Glutamatergic neuron (in vitro differentiated cells): ENCODE measurements at regions not wholly inside any gene's neighbourhood (a gene's known extent, or its start where the extent isn't known, plus 50 kb on each side); places are given as distances from the start of the nearest gene placed in this dataset.
A peak's percentile ranks its signal among the peaks of the same experiment; 100 is the strongest.
"Not testable (repeated sequence)": the region's sequence is repeated elsewhere in the genome, so short reads cannot be mapped to it uniquely, and the experiment has no call there.

ENCODE experiments used
- DNase-seq: peaks from one replicate; pipeline ENCODE4 v3.0.0; 2022
- H3K27ac Mint-ChIP-seq: one replicate; pipeline ENCODE4 v1.8.0; 2020; ENCODE audit warnings: mild to moderate bottlenecking, mixed read lengths, inconsistent platforms; ENCODE audit not compliant: unreplicated experiment
- H3K27me3 Mint-ChIP-seq: one replicate; pipeline ENCODE4 v1.8.0; 2020; ENCODE audit warnings: mild to moderate bottlenecking, moderate library complexity, mixed read lengths, inconsistent platforms; ENCODE audit not compliant: unreplicated experiment
- H3K36me3 Mint-ChIP-seq: one replicate; pipeline ENCODE4 v1.8.0; 2020; ENCODE audit warnings: mild to moderate bottlenecking, mixed read lengths, inconsistent platforms; ENCODE audit not compliant: unreplicated experiment
- H3K4me1 Mint-ChIP-seq: one replicate; pipeline ENCODE4 v1.8.0; 2020; ENCODE audit warnings: mild to moderate bottlenecking, low read depth, mixed read lengths, inconsistent platforms; ENCODE audit not compliant: unreplicated experiment
- H3K4me3 Mint-ChIP-seq: one replicate; pipeline ENCODE4 v1.8.0; 2020; ENCODE audit warnings: mild to moderate bottlenecking, mixed read lengths, inconsistent platforms; ENCODE audit not compliant: unreplicated experiment
- H3K9me3 Mint-ChIP-seq: one replicate; pipeline ENCODE4 v1.8.0; 2020; ENCODE audit warnings: mild to moderate bottlenecking, moderate library complexity, mixed read lengths, inconsistent platforms; ENCODE audit not compliant: unreplicated experiment
- TF ChIP-seq, protein P1 (sequence below): fragments of 200-600 bp; sonication (generic); IDR thresholded peaks from one replicate; pipeline ENCODE4 v1.5.0; 2021; ENCODE audit not compliant: partially characterized antibody, unreplicated experiment

GRCh38 chr3:157905885-157906284, 200.3 kb downstream of the SHOX2 start:
- H3K27ac Mint-ChIP-seq, result no peak overlapping the region

DNA sequence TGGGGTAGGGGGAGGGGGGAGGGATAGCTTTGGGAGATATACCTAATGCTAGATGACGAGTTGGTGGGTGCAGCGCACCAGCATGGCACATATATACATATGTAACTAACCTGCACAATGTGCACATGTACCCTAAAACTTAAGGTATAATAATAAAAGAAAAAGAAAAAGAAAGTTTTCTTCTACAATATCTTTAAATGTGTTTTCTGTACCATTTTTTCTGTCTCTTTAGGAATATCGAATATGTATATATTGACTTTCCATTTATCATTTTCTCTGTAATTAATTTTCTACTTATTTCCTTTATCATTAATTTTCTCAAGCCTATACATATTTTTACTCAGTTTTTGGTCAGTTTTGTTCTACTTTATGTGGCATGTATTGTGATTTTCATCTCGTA, 203.5 kb downstream of the SHOX2 start:
- not testable (repeated sequence) for H3K4me1 Mint-ChIP-seq, H3K4me3 Mint-ChIP-seq, H3K27me3 Mint-ChIP-seq, H3K27ac Mint-ChIP-seq, H3K36me3 Mint-ChIP-seq, DNase-seq, H3K9me3 Mint-ChIP-seq

More at GRCh38 chr3:157905885-157906284, 200.3 kb downstream of the SHOX2 start:
- TF ChIP-seq, protein P1, sequence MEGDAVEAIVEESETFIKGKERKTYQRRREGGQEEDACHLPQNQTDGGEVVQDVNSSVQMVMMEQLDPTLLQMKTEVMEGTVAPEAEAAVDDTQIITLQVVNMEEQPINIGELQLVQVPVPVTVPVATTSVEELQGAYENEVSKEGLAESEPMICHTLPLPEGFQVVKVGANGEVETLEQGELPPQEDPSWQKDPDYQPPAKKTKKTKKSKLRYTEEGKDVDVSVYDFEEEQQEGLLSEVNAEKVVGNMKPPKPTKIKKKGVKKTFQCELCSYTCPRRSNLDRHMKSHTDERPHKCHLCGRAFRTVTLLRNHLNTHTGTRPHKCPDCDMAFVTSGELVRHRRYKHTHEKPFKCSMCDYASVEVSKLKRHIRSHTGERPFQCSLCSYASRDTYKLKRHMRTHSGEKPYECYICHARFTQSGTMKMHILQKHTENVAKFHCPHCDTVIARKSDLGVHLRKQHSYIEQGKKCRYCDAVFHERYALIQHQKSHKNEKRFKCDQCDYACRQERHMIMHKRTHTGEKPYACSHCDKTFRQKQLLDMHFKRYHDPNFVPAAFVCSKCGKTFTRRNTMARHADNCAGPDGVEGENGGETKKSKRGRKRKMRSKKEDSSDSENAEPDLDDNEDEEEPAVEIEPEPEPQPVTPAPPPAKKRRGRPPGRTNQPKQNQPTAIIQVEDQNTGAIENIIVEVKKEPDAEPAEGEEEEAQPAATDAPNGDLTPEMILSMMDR, result no peak
- no peaks in the 10 kb centered on the region for H3K36me3 Mint-ChIP-seq
- H3K4me3 Mint-ChIP-seq, result no peak overlapping the region
- no peaks in the 10 kb centered on the region for H3K27me3 Mint-ChIP-seq
- DNase-seq, result no peak
- no peaks in the 10 kb centered on the region for H3K9me3 Mint-ChIP-seq
- peaks cover 1% of the 10 kb centered on the region for H3K4me1 Mint-ChIP-seq

DNA sequence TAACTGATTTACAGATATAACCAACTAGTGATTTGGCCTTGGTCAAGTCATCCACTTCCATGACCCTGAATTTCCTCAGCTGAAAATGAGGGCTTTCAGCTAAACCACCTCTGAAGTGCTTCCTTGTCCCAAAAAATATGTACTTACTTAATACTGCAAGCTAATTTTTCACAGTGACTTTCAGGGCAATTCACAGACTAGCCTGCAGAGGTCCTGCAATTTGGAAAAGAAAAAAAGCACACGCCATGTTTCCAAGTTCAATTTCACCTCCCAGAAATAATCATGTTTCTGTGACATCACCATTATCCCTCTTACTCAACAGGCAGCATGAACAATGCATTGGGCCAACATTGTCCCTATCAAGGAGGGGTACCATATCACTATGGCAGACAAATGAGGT, 218.2 kb downstream of the SHOX2 start:
- TF ChIP-seq, protein P1, result peak; percentile 11
- Mint-ChIP-seq H3K4me1 (no peaks in the 10 kb centered on the region), H3K4me3 (no peak overlapping the region), H3K27me3 (no peaks in the 10 kb centered on the region), H3K27ac (no peak overlapping the region), H3K36me3 (no peaks in the 10 kb centered on the region), H3K9me3 (no peaks in the 10 kb centered on the region)
- no peak for DNase-seq

- TF ChIP-seq, protein P1, result no peak
- H3K36me3 Mint-ChIP-seq, result peaks cover 14% of the 10 kb centered on the region
- H3K27ac Mint-ChIP-seq, result no peak overlapping the region
- H3K4me3 Mint-ChIP-seq, result no peak overlapping the region
- no peak for DNase-seq
- H3K4me1 Mint-ChIP-seq, result no peaks in the 10 kb centered on the region
- peaks cover 5% of the 10 kb centered on the region for H3K9me3 Mint-ChIP-seq
- H3K27me3 Mint-ChIP-seq, result peaks cover 1% of the 10 kb centered on the region
These were observed 229.7 kb downstream of the SHOX2 start for GRCh38 chr3:157876556-157876955.

DNA sequence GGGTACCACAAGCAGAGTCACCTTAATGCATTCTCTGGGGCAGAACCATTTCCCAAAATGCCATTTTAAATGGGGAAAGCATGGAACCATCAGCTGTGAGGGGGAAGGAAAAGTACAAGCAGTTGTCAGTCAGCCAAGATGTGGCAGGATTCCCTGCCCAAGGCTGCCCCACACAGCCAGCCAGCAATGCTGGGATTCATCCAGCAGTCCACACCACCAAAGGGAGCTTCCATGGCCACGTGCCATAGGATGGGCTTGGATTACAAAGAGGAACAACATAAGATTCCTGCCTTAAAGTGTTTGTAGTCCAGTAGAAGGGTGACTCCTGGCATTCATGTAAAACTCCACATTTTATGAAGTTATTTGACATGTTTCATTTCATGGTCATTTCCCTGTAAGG, 233.3 kb downstream of the SHOX2 start:
- Mint-ChIP-seq H3K4me1 (no peaks in the 10 kb centered on the region), H3K27me3 (no peaks in the 10 kb centered on the region), H3K36me3 (no peaks in the 10 kb centered on the region), H3K27ac (no peak overlapping the region), H3K9me3 (no peaks in the 10 kb centered on the region), H3K4me3 (no peak overlapping the region)
- TF ChIP-seq, protein P1, result no peak
- no peak for DNase-seq
